ENCODE measurements at regions not wholly inside any gene's neighbourhood (a gene's known extent, or its start where the extent isn't known, plus 50 kb on each side); places are given as distances from the start of the nearest gene placed in this dataset.

DNA sequence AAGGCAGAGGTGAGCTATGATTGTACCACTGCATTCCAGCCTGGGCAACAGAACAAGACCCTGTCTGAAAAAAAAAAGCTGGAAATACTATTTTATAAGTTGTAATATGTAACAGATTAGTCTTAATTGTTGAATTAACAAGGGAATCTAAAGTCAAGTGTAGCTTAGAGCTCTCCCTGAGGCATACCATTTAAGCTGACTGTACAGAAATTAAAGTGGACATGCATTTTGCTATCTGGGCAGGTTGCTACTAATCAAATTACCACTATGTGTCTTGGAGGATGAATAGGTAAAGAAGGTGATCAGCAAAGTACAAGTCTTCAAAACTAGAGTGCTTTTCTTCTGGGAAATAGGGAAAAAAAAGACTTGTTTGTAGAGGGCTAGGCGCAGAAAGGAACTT, 205.3 kb upstream of the JADE1 start:
- Histone ChIP-seq H4K20me1 (ENCODE audit: insufficient read depth, low read length) (no peaks in the 10 kb centered on the region), H3K27ac (ENCODE audit: low read depth, low read length) (no peak overlapping the region), H3K36me3 (ENCODE audit: insufficient read depth, low read length) (no peaks in the 10 kb centered on the region), H3K27me3 (ENCODE audit: insufficient read depth, low read length) (no peaks in the 10 kb centered on the region), H3K9me3 (ENCODE audit: low read depth, low read length) (no peaks in the 10 kb centered on the region), H3K4me1 (ENCODE audit: insufficient read depth, low read length) (peaks cover 26% of the 10 kb centered on the region), H3K4me2 (ENCODE audit: insufficient read depth, low read length) (no peak overlapping the region), H2AFZ (ENCODE audit: low read length) (no peak overlapping the region), H3K4me3 (ENCODE audit: insufficient read depth, low read length) (no peak overlapping the region), H3K79me2 (ENCODE audit: insufficient read depth, low read length) (no peaks in the 10 kb centered on the region)
- no peak for DNase-seq (ENCODE audit: insufficient read length, low spot score, missing footprints)
- TF ChIP-seq, protein P1, sequence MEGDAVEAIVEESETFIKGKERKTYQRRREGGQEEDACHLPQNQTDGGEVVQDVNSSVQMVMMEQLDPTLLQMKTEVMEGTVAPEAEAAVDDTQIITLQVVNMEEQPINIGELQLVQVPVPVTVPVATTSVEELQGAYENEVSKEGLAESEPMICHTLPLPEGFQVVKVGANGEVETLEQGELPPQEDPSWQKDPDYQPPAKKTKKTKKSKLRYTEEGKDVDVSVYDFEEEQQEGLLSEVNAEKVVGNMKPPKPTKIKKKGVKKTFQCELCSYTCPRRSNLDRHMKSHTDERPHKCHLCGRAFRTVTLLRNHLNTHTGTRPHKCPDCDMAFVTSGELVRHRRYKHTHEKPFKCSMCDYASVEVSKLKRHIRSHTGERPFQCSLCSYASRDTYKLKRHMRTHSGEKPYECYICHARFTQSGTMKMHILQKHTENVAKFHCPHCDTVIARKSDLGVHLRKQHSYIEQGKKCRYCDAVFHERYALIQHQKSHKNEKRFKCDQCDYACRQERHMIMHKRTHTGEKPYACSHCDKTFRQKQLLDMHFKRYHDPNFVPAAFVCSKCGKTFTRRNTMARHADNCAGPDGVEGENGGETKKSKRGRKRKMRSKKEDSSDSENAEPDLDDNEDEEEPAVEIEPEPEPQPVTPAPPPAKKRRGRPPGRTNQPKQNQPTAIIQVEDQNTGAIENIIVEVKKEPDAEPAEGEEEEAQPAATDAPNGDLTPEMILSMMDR (IDR thresholded peaks at IDR 0.05; ENCODE audit: extremely low read depth, low read depth, low read length) = no peak

DNA sequence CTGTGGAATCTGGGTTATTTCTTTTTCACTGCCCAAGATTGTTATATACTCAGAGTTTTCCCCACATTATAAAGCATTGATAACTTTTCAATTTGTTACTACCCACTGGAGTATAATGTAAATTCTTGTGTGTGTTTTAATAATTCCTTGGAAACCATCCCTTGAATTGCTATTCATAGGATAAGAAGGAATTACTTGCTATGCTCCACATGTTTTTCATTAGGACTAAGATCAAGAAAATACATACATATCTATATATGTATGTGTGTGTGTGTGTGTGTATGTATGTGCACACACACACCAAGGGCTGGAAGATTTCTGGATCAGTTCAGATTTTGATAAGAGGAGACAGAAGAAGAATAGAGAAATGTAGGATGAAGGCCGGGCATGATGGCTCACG, 206.4 kb upstream of the JADE1 start:
- H2AFZ ChIP-seq (ENCODE audit: low read length) = no peak overlapping the region
- H3K27ac ChIP-seq (ENCODE audit: low read depth, low read length) = no peak overlapping the region
- TF ChIP-seq, protein P1 (IDR thresholded peaks at IDR 0.05; ENCODE audit: extremely low read depth, low read depth, low read length) = no peak
- no peaks in the 10 kb centered on the region for H3K27me3 ChIP-seq (ENCODE audit: insufficient read depth, low read length)
- H4K20me1 ChIP-seq (ENCODE audit: insufficient read depth, low read length) = no peaks in the 10 kb centered on the region
- no peaks in the 10 kb centered on the region for H3K79me2 ChIP-seq (ENCODE audit: insufficient read depth, low read length)
- H3K4me3 ChIP-seq (ENCODE audit: insufficient read depth, low read length) = no peak overlapping the region
- peaks cover 26% of the 10 kb centered on the region for H3K4me1 ChIP-seq (ENCODE audit: insufficient read depth, low read length)
- no peak overlapping the region for H3K4me2 ChIP-seq (ENCODE audit: insufficient read depth, low read length)
- H3K9me3 ChIP-seq (ENCODE audit: low read depth, low read length) = no peaks in the 10 kb centered on the region
- no peak for DNase-seq (ENCODE audit: insufficient read length, low spot score, missing footprints)
- H3K36me3 ChIP-seq (ENCODE audit: insufficient read depth, low read length) = no peaks in the 10 kb centered on the region

GRCh38 chr4:128601991-128602695, 207.4 kb upstream of the JADE1 start:
- H3K36me3 ChIP-seq (ENCODE audit: insufficient read depth, low read length) = no peaks in the 10 kb centered on the region
- no peak overlapping the region for H2AFZ ChIP-seq (ENCODE audit: low read length)
- H3K27ac ChIP-seq (ENCODE audit: low read depth, low read length) = peak overlapping the region; percentile 29
- H3K4me2 ChIP-seq (ENCODE audit: insufficient read depth, low read length) = peak overlapping the region; percentile 52
- no peaks in the 10 kb centered on the region for H4K20me1 ChIP-seq (ENCODE audit: insufficient read depth, low read length)
- DNase-seq (ENCODE audit: insufficient read length, low spot score, missing footprints) = no peak
- H3K9me3 ChIP-seq (ENCODE audit: low read depth, low read length) = no peaks in the 10 kb centered on the region
- no peaks in the 10 kb centered on the region for H3K79me2 ChIP-seq (ENCODE audit: insufficient read depth, low read length)
- H3K4me3 ChIP-seq (ENCODE audit: insufficient read depth, low read length) = no peak overlapping the region
- TF ChIP-seq, protein P1 (IDR thresholded peaks at IDR 0.05; ENCODE audit: extremely low read depth, low read depth, low read length) = no peak
- H3K4me1 ChIP-seq (ENCODE audit: insufficient read depth, low read length) = peaks cover 26% of the 10 kb centered on the region
- no peaks in the 10 kb centered on the region for H3K27me3 ChIP-seq (ENCODE audit: insufficient read depth, low read length)

- Histone ChIP-seq H3K79me2 (ENCODE audit: insufficient read depth, low read length) (no peaks in the 10 kb centered on the region), H3K27me3 (ENCODE audit: insufficient read depth, low read length) (no peaks in the 10 kb centered on the region), H3K4me3 (ENCODE audit: insufficient read depth, low read length) (no peak overlapping the region), H2AFZ (ENCODE audit: low read length) (peak overlapping the region; percentile 85), H3K4me2 (ENCODE audit: insufficient read depth, low read length) (peak overlapping the region; percentile 52), H3K9me3 (ENCODE audit: low read depth, low read length) (no peaks in the 10 kb centered on the region), H3K4me1 (ENCODE audit: insufficient read depth, low read length) (peaks cover 26% of the 10 kb centered on the region), H3K27ac (ENCODE audit: low read depth, low read length) (peak overlapping the region; percentile 29), H3K36me3 (ENCODE audit: insufficient read depth, low read length) (no peaks in the 10 kb centered on the region), H4K20me1 (ENCODE audit: insufficient read depth, low read length) (no peaks in the 10 kb centered on the region)
- TF ChIP-seq, protein P1 (IDR thresholded peaks at IDR 0.05; ENCODE audit: extremely low read depth, low read depth, low read length) = no peak
- peak; percentile 75 for DNase-seq (ENCODE audit: insufficient read length, low spot score, missing footprints)
These were observed 208.3 kb upstream of the JADE1 start for GRCh38 chr4:128600996-128601871.
